NCI-H1105 treated with DMSO at 0.1 percent for 48 hours (cell line): ENCODE measurements at regions not wholly inside any gene's neighbourhood (a gene's known extent, or its start where the extent isn't known, plus 50 kb on each side); places are given as distances from the start of the nearest gene placed in this dataset.

Experiments used
- DNase-seq: peaks from one replicate; lab custom pipeline; 2025; lab: John Stamatoyannopoulos, UW

DNA sequence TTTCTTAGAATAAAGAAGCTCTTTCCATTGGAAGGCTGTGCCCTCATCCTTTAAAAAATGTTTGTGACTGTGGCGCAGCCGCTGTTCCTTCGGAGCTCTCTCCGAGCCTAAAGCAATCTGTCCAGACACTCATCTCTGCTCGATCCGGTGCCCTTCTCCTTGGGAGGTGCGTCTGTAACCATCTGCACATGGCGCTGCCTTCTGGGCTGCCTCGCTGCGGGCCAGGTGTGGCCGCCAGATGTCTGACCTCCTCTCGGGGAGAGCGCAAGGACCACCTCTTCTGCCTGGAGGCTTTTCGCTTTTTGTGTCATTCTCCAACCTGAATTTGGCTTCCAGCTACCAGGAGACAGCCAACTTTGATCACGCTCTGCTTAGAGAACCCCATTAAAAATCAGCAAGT is 153.4 kb upstream of the PTCH1 start:
- DNase-seq: no peak

- no peak for DNase-seq
Observed at GRCh38 chr9:95669253-95669652, 152.5 kb upstream of the PTCH1 start.

DNA sequence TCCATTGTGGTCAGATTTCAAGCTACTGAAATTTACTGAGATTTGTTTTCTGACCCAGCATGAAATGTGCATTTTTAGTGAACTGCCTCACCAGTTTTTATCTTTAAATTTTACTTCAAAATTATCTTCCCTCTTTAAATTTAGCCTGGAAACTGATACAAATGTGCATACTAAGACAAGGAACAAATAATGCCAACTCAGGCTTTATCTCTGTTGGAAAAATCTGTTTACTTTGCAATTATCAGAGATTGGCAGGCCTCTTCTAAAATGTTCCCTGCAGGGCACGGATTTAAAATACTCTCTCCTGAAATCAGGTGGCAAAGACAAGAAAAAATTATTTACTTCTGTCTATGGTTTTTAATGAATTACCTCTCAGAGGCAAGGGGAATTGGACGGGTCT is 151.0 kb upstream of the PTCH1 start:
- DNase-seq: peak; percentile 67

GRCh38 chr9:95666785-95667155 is 150.0 kb upstream of the PTCH1 start:
- DNase-seq: no peak

GRCh38 chr9:95666096-95666784 is 149.5 kb upstream of the PTCH1 start:
- no peak for DNase-seq

DNA sequence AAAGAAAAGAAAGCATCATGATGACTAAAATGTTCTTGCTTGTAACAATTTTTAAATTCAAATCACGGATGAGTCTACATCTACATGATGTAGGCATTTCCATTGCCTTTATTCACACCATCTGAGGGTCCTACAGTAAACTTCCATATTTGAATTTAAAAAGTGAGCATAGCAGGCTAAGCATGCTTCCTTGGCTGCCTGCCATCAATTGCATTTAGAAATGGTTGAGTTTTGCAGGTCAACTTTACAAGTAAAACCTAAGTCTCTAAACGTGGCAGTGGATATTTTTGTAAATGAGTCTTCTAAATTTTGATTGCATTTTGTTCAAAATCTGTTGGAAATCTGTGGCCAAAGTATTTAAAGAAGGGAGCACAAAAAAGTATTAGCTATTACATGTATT is 136.5 kb upstream of the PTCH1 start:
- no peak for DNase-seq

GRCh38 chr9:95650720-95651119 is 133.9 kb upstream of the PTCH1 start:
- DNase-seq: no peak

DNA sequence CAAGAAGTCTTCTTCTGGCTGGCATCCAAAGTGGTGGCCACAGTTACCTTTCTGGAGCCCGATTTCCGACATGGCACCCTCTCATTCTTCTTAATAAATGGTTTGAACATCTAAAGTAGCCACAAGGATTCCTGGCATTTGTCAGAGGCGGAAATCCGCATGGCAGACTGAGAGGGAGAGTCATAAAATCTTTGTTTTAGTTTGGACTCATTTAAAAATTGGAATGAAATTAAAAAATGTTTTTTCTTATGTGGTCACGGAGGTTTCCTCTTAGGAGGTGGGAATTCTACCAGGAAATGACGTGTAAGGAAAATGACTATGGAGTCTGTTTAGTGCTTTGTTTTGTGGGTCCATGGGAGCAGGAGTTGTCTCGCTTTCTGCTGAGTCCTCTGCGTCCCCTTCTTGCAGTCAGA is 133.0 kb upstream of the PTCH1 start:
- no peak for DNase-seq

- no peak for DNase-seq
Observed at GRCh38 chr9:95648225-95648624, 131.5 kb upstream of the PTCH1 start.

GRCh38 chr9:95645992-95646391 is 129.2 kb upstream of the PTCH1 start:
- DNase-seq: no peak

GRCh38 chr9:95645579-95645978 is 128.8 kb upstream of the PTCH1 start:
- DNase-seq: no peak

DNA sequence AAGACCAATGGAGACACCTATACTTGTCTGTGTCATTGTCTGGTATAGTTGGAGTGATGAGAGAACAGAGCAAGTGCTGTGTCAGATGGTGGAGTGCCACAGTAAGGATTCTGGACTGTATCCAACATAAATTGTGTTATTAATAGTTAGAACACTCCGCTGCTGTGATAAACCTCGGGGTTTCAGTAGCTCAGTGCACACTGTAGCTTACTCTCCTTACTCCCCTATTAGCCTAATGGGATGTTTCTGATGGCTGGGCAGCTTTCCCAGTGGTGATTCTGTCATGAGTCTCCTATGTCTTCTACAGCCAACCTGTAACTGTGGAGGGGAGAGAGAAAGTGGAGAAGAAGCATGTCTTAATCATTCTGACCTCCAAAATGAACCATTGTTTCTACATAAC is 127.6 kb upstream of the PTCH1 start:
- peak; percentile 40 for DNase-seq

GRCh38 chr9:95643619-95644018 is 126.8 kb upstream of the PTCH1 start:
- DNase-seq: no peak

GRCh38 chr9:95642189-95642588 is 125.4 kb upstream of the PTCH1 start:
- no peak for DNase-seq

- no peak for DNase-seq
Observed at GRCh38 chr9:95641586-95641985, 124.8 kb upstream of the PTCH1 start.

DNA sequence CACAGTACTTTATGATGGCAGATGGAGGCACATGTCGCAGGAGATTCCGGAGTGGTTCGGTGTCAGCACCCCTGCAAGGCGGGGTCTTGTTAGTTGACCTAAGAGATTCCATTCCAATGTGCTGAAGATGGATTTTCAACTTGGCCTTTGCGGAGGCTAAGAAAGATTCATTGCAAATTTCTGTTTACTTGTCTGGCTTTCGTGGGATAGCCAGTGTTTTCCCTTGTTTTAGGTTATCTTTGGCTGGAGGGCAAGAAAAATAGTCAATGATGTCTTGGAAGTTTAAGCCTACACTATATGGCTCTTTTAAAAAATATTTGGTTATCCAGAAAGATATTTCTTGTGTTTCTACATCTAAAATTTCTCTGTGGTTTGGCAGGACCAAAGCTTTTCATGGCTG is 123.6 kb upstream of the PTCH1 start:
- no peak for DNase-seq

DNA sequence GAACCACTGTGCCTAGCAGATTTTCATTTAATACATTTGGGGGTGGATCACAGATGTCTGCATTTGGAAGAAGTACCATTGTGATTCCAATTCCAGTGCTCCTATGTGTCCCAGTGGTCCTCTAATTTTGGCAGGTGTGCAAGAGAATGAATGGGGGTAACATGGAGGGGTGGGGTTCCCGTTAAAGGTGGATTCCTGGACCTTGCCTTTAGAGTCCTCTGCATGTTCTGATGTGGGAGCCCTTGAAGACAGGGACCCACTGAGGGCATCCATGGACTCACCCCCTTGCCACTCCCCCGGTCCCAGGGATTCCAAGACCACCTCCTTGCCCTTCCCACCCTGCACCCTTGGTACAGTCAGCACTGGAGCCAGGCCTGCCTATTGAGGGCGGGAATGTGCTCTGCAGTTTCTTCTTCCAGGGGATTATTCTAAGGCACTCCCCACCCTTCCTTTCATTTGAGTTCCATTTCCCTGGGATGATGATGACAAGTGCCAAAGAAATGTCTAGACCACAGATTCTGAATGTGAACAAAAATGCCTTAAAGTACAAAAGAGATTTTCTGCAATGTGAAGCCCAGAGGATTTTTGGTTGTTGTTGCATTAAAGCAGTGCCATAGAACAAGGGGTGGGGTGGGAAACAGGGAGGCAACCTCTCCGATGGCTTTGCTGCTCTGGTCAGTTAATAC is 119.4 kb upstream of the PTCH1 start:
- DNase-seq: no peak

- no peak for DNase-seq
Observed at GRCh38 chr9:95634536-95634935, 117.8 kb upstream of the PTCH1 start.

GRCh38 chr9:95634114-95634513 is 117.3 kb upstream of the PTCH1 start:
- no peak for DNase-seq

GRCh38 chr9:95629585-95629984 is 112.8 kb upstream of the PTCH1 start:
- no peak for DNase-seq

GRCh38 chr9:95627802-95628201 is 111.0 kb upstream of the PTCH1 start:
- no peak for DNase-seq

GRCh38 chr9:95626885-95627558 is 110.3 kb upstream of the PTCH1 start:
- no peak for DNase-seq

DNA sequence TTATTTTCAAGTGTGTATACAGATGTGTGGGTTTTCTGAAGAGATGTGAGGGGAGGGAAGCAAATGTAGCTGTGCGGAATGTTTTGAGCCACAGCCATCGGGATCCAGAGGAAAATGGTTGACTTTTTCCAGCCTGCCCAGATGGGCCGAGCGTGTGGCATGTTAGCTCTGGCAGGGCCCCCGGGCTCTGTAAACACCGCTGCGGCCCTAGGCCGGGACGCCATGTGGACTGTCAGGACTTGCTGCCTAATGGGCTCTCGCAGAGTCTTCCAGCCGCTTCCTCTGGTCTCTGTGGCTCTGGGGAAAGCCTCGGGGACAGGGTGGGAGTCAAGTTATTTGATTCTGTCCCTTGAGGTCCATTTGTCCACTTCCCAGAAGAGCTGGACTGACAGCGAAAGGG is 109.6 kb upstream of the PTCH1 start:
- DNase-seq: no peak
